GM12878 (cell line): ENCODE measurements at regions not wholly inside any gene's neighbourhood (a gene's known extent, or its start where the extent isn't known, plus 50 kb on each side); places are given as distances from the start of the nearest gene placed in this dataset.

ENCODE experiments used
- ATAC-seq: fragments of 200-7000 bp; cut with Tn5 transposase; 3 replicates; pipeline ENCODE4 v1.9.1; 2020; ENCODE audit warnings: mild to moderate bottlenecking, moderate library complexity
- BruUV-seq: library from RNA; stranded (reverse); fragments of 400-500 nt; replicated peaks from 2 replicates; lab custom pipeline; 2021; lab: Mats Ljungman, UMichigan
- CTCF ChIA-PET: fragments of 300-600 bp; sonication (Branson Sonifier 250); formaldehyde crosslinking; extraction: SDS; loops from one replicate; lab custom pipeline; 2021; ENCODE audit warnings: inconsistent platforms; lab: Yijun Ruan, JAX
- POLR2A ChIA-PET: fragments of 350-600 bp; formaldehyde crosslinking; extraction: SDS; loops from one replicate; lab custom pipeline; 2021; ENCODE audit warnings: inconsistent platforms; lab: Charles Lee
- RAD21 ChIA-PET: fragments of 300-600 bp; sonication (Branson Sonifier 250); formaldehyde crosslinking; loops from one replicate; lab custom pipeline; 2023; ENCODE audit warnings: antibody characterized with exemption; ENCODE audit not compliant: unreplicated experiment; lab: Charles Lee
- SMC1A ChIA-PET: fragments of 300-600 bp; sonication (Branson Sonifier 250); formaldehyde crosslinking; loops from one replicate; lab custom pipeline; 2023; ENCODE audit not compliant: unreplicated experiment, uncharacterized antibody; lab: Charles Lee
- DNase-seq: peaks from one replicate; pipeline ENCODE4 v3.0.0-alpha.2; 2011; ENCODE audit warnings: low read depth, low spot score
- FAIRE-seq: peaks from 3 replicates; lab custom pipeline; 2011; peaks lifted over from hg19 to GRCh38; lab: Jason Lieb, UNC
- H2AFZ ChIP-seq: 2 replicates; pipeline ENCODE4 v1.6.0; 2011; ENCODE audit warnings: low read depth, low read length, control low read depth; ENCODE audit not compliant: control insufficient read depth
- H3K27ac ChIP-seq: 2 replicates; pipeline ENCODE4 v1.5.1; 2011; ENCODE audit warnings: control low read depth; ENCODE audit not compliant: control insufficient read depth, insufficient read depth
- H3K27me3 ChIP-seq, 2 experiments: replicated peaks in 1 of 2; 2 replicates each; pipeline versions ENCODE4 v1.6.0 to v1.6.1; 2011; ENCODE audit warnings: low read length in 1 of 2; ENCODE audit not compliant: control insufficient read depth in 2 of 2, insufficient read depth in 2 of 2
- H3K36me3 ChIP-seq, 2 experiments: 2 replicates each; pipeline ENCODE4 v1.5.1; 2011; ENCODE audit warnings: low read length in 1 of 2; ENCODE audit not compliant: control insufficient read depth in 2 of 2, insufficient read depth in 2 of 2
- H3K4me1 ChIP-seq: 2 replicates; pipeline ENCODE4 v1.6.1; 2011; ENCODE audit warnings: mild to moderate bottlenecking, low read length, moderate library complexity, mixed read lengths; ENCODE audit not compliant: control insufficient read depth, insufficient read depth
- H3K4me2 ChIP-seq: 2 replicates; pipeline ENCODE4 v1.6.0; 2011; ENCODE audit warnings: control low read depth; ENCODE audit not compliant: control insufficient read depth, insufficient read depth
- H3K4me3 ChIP-seq: fragments of 200-600 bp; sonication (generic); 2 replicates; pipeline ENCODE4 v1.5.1; 2016
- H3K79me2 ChIP-seq: 2 replicates; pipeline ENCODE4 v1.6.0; 2011; ENCODE audit warnings: low read length; ENCODE audit not compliant: control insufficient read depth, insufficient read depth
- H3K9ac ChIP-seq: 2 replicates; pipeline ENCODE4 v1.8.0; 2011; ENCODE audit warnings: low read length, control low read depth, mixed read lengths; ENCODE audit not compliant: control insufficient read depth, insufficient read depth
- H3K9me3 ChIP-seq: replicated peaks from 3 replicates; pipeline ENCODE4 v1.5.1; 2011; ENCODE audit warnings: mild to moderate bottlenecking, low read length; ENCODE audit not compliant: control insufficient read depth, insufficient read depth
- H4K20me1 ChIP-seq: 2 replicates; pipeline ENCODE4 v1.6.0; 2011; ENCODE audit not compliant: control insufficient read depth, insufficient read depth
- FOS ChIP-seq: IDR thresholded peaks from 3 replicates; pipeline ENCODE4 v1.6.1; 2011; ENCODE audit warnings: borderline replicate concordance; ENCODE audit not compliant: insufficient read length; ENCODE audit errors: extremely low read depth
- IRF4 ChIP-seq: IDR thresholded peaks from 2 replicates; pipeline ENCODE4 v1.6.1; 2011; ENCODE audit warnings: low read depth, low read length
- NFYA ChIP-seq: IDR thresholded peaks from 2 replicates; pipeline ENCODE4 v1.6.1; 2011; ENCODE audit warnings: low read depth, mild to moderate bottlenecking, low read length, improper control_type of control experiment, borderline replicate concordance
- NR2F1 ChIP-seq: fragments of 450-650 bp; conservative IDR thresholded peaks from 2 replicates; pipeline ENCODE4 v1.6.1; 2017; ENCODE audit warnings: mild to moderate bottlenecking
- STAT3 ChIP-seq: IDR thresholded peaks from 2 replicates; pipeline ENCODE4 v1.6.1; 2011; ENCODE audit warnings: low read depth, low read length, improper control_type of control experiment
- WGBS: methylation state at CpG from one replicate; pipeline ENCODE4 v1.1.6; 2016; ENCODE audit warnings: low lambda C conversion rate; ENCODE audit not compliant: insufficient replicate concordance, insufficient coverage; ENCODE audit errors: missing lambda C conversion rate; 5-methylcytosine and 5-hydroxymethylcytosine counted together
- in situ Hi-C: fragments of 300-500 bp; cut with MboI; formaldehyde crosslinking; loops from 9 replicates; pipeline ENCODE4 v1.14.3; 2018; ENCODE audit warnings: mixed read lengths
- intact Hi-C: fragments of 100-400 bp; cut with micrococcal nuclease; formaldehyde crosslinking; loops from one replicate; pipeline ENCODE4 v1.14.2; 2022; ENCODE audit not compliant: unreplicated experiment
- TF ChIP-seq, protein P1 (sequence below): fragments of 450-650 bp; formaldehyde crosslinking; IDR thresholded peaks from 2 replicates; pipeline ENCODE4 v1.4.0; 2022; ENCODE audit warnings: mild to moderate bottlenecking, moderate library complexity
- TF ChIP-seq, protein P2 (sequence below): fragments of 450-650 bp; IDR thresholded peaks from 2 replicates; pipeline ENCODE4 v1.6.1; 2017; ENCODE audit warnings: antibody characterized with exemption, mild to moderate bottlenecking, moderate library complexity

DNA sequence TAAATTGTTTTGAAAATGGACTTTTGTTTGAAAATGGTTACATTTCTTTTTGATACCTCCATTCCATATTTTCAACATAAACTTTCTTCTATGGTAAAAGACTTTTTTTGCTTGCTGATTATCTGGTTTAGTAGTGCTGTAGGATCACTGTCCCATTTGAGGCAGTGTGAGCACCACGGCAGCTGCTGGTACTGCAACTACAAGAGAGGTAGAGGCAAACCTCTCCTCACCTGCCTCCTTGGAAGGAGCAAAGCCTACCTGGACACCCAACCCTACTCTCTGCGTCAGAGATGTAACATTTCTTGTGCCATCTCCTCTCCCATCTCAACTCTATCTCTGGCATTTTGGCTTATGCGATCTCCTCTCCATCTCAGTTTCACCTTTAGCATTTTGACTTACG is 460.1 kb downstream of the SHQ1 start:
- Histone ChIP-seq H3K27ac (no peak overlapping the region), H3K79me2 (peaks cover 34% of the 10 kb centered on the region), H3K27me3 (no peaks in the 10 kb centered on the region), H3K4me1 (0 out of 2 replicates have a peak, but pooled peaks cover 4% of the 10 kb centered on the region), H4K20me1 (peaks cover 8% of the 10 kb centered on the region; the same call in 1 of the 2 replicates), H3K4me3 (no peak overlapping the region), H3K36me3 (0 out of 4 replicates have a peak, but pooled peaks cover 0 to 4% of the 10 kb centered on the region in 2 experiments), H3K9me3 (no peaks in the 10 kb centered on the region), H3K9ac (no peak overlapping the region), H3K4me2 (no peak overlapping the region), H2AFZ (no peak overlapping the region)
- FAIRE-seq (no peak), ATAC-seq (no peak), DNase-seq (no peak)
- ChIA-PET POLR2A (no interaction called here), SMC1A (interaction anchor here (1.6 kb wide), 1 partner anchor 19 kb away, joined by 3 read pairs; no protein-coding TSS in a partner anchor), CTCF (no interaction called here), RAD21 (no interaction called here)
- TF ChIP-seq STAT3 (no peak), NFYA (no peak), IRF4 (no peak), FOS (no peak), NR2F1 (no peak)
- TF ChIP-seq, protein P1, sequence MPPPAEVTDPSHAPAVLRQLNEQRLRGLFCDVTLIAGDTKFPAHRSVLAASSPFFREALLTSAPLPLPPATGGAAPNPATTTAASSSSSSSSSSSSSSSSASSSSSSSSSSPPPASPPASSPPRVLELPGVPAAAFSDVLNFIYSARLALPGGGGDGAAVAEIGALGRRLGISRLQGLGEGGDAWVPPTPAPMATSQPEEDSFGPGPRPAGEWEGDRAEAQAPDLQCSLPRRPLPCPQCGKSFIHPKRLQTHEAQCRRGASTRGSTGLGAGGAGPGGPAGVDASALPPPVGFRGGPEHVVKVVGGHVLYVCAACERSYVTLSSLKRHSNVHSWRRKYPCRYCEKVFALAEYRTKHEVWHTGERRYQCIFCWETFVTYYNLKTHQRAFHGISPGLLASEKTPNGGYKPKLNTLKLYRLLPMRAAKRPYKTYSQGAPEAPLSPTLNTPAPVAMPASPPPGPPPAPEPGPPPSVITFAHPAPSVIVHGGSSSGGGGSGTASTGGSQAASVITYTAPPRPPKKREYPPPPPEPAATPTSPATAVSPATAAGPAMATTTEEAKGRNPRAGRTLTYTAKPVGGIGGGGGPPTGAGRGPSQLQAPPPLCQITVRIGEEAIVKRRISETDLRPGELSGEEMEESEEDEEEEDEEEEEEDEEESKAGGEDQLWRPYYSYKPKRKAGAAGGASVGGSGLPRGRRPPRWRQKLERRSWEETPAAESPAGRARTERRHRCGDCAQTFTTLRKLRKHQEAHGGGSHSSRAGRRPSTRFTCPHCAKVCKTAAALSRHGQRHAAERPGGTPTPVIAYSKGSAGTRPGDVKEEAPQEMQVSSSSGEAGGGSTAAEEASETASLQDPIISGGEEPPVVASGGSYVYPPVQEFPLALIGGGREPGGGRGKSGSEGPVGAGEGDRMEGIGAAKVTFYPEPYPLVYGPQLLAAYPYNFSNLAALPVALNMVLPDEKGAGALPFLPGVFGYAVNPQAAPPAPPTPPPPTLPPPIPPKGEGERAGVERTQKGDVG (CRISPR knock-in tag), result no peak
- TF ChIP-seq, protein P2, sequence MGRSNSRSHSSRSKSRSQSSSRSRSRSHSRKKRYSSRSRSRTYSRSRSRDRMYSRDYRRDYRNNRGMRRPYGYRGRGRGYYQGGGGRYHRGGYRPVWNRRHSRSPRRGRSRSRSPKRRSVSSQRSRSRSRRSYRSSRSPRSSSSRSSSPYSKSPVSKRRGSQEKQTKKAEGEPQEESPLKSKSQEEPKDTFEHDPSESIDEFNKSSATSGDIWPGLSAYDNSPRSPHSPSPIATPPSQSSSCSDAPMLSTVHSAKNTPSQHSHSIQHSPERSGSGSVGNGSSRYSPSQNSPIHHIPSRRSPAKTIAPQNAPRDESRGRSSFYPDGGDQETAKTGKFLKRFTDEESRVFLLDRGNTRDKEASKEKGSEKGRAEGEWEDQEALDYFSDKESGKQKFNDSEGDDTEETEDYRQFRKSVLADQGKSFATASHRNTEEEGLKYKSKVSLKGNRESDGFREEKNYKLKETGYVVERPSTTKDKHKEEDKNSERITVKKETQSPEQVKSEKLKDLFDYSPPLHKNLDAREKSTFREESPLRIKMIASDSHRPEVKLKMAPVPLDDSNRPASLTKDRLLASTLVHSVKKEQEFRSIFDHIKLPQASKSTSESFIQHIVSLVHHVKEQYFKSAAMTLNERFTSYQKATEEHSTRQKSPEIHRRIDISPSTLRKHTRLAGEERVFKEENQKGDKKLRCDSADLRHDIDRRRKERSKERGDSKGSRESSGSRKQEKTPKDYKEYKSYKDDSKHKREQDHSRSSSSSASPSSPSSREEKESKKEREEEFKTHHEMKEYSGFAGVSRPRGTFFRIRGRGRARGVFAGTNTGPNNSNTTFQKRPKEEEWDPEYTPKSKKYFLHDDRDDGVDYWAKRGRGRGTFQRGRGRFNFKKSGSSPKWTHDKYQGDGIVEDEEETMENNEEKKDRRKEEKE, result no peak
- BruUV-seq, result no TSS peak
- intact Hi-C loops, result no loop called here
- 93% methylated on average over 4 of the region's 4 CpGs for WGBS
- in situ Hi-C loops, result no loop called here
